ENCODE measurements at regions not wholly inside any gene's neighbourhood (a gene's known extent, or its start where the extent isn't known, plus 50 kb on each side); places are given as distances from the start of the nearest gene placed in this dataset.

GRCh38 chr4:57199267-57199666, 89.1 kb upstream of the IGFBP7 start:
- H3K9me3 ChIP-seq (ENCODE audit: control insufficient read depth, low read length) = no peaks in the 10 kb centered on the region
- H4K8ac ChIP-seq (ENCODE audit: low read length) = no peak overlapping the region
- H2BK15ac ChIP-seq (ENCODE audit: low read depth, poor library complexity, severe bottlenecking) = no peak overlapping the region
- H2BK120ac ChIP-seq (ENCODE audit: low read depth, low read length) = no peak overlapping the region
- no peak overlapping the region for H3K27ac ChIP-seq (ENCODE audit: low read length, poor library complexity, severe bottlenecking)
- no peaks in the 10 kb centered on the region for H3K4me1 ChIP-seq (ENCODE audit: control insufficient read depth, insufficient read depth, low read depth, low read length)
- no peak overlapping the region for H3K14ac ChIP-seq (ENCODE audit: low read length in 2 of 2)
- H2AK5ac ChIP-seq (ENCODE audit: low read length, severe bottlenecking) = no peak overlapping the region
- no peak overlapping the region for H3K4me2 ChIP-seq (ENCODE audit: low read length, poor library complexity, severe bottlenecking)
- no peak overlapping the region for H3K4me3 ChIP-seq (ENCODE audit: insufficient read depth in 1 of 2, low read depth in 1 of 2, low read length in 2 of 2)
- no peak overlapping the region for H2AFZ ChIP-seq (ENCODE audit: low read depth, low read length)
- H3K18ac ChIP-seq (ENCODE audit: low read depth in 1 of 2, low read length in 2 of 2) = no peak overlapping the region
- H4K91ac ChIP-seq (ENCODE audit: low read length) = no peak overlapping the region
- no peak overlapping the region for H3K9ac ChIP-seq (ENCODE audit: low read length)
- no peak overlapping the region for H2BK5ac ChIP-seq (ENCODE audit: low read depth, low read length, poor library complexity, severe bottlenecking)
- H3K23ac ChIP-seq (ENCODE audit: low read length in 2 of 2) = no peak overlapping the region
- 82% methylated on average over 4 of the region's 5 CpGs for WGBS
- H2BK12ac ChIP-seq (ENCODE audit: low read length in 2 of 2) = no peak overlapping the region
- DNase-seq = no peak
- H3K4ac ChIP-seq (ENCODE audit: low read depth in 1 of 2, low read length in 2 of 2) = no peak overlapping the region
- H3K36me3 ChIP-seq (ENCODE audit: control insufficient read depth in 1 of 2, insufficient read depth in 2 of 2, low read depth in 1 of 2, low read length in 2 of 2) = no peaks in the 10 kb centered on the region
- no peaks in the 10 kb centered on the region for H3K79me1 ChIP-seq (replicated peaks; ENCODE audit: low read length, poor library complexity, severe bottlenecking)
- H3K27me3 ChIP-seq (ENCODE audit: control insufficient read depth in 1 of 2, insufficient read depth in 1 of 2, low read length in 2 of 2) = peaks cover 0 to under 1% of the 10 kb centered on the region in 2 experiments

- H3K18ac ChIP-seq (ENCODE audit: low read depth in 1 of 2, low read length in 2 of 2) = no peak overlapping the region
- H2AFZ ChIP-seq (ENCODE audit: low read depth, low read length) = no peak overlapping the region
- H2BK120ac ChIP-seq (ENCODE audit: low read depth, low read length) = no peak overlapping the region
- H4K91ac ChIP-seq (ENCODE audit: low read length) = no peak overlapping the region
- no peak overlapping the region for H2BK5ac ChIP-seq (ENCODE audit: low read depth, low read length, poor library complexity, severe bottlenecking)
- no peak overlapping the region for H3K4me3 ChIP-seq (ENCODE audit: insufficient read depth in 1 of 2, low read depth in 1 of 2, low read length in 2 of 2)
- no peak overlapping the region for H3K27ac ChIP-seq (ENCODE audit: low read length, poor library complexity, severe bottlenecking)
- no peak overlapping the region for H4K8ac ChIP-seq (ENCODE audit: low read length)
- H3K4me1 ChIP-seq (ENCODE audit: control insufficient read depth, insufficient read depth, low read depth, low read length) = peaks cover 2% of the 10 kb centered on the region
- peaks cover 0 to 10% of the 10 kb centered on the region in 2 experiments for H3K27me3 ChIP-seq (ENCODE audit: control insufficient read depth in 1 of 2, insufficient read depth in 1 of 2, low read length in 2 of 2)
- no peak overlapping the region for H3K4ac ChIP-seq (ENCODE audit: low read depth in 1 of 2, low read length in 2 of 2)
- no peaks in the 10 kb centered on the region for H3K79me1 ChIP-seq (replicated peaks; ENCODE audit: low read length, poor library complexity, severe bottlenecking)
- no peaks in the 10 kb centered on the region for H3K9me3 ChIP-seq (ENCODE audit: control insufficient read depth, low read length)
- H2BK15ac ChIP-seq (ENCODE audit: low read depth, poor library complexity, severe bottlenecking) = no peak overlapping the region
- DNase-seq = no peak
- no peak overlapping the region for H2AK5ac ChIP-seq (ENCODE audit: low read length, severe bottlenecking)
- no peaks in the 10 kb centered on the region for H3K36me3 ChIP-seq (ENCODE audit: control insufficient read depth in 1 of 2, insufficient read depth in 2 of 2, low read depth in 1 of 2, low read length in 2 of 2)
- H3K23ac ChIP-seq (ENCODE audit: low read length in 2 of 2) = no peak overlapping the region
- no peak overlapping the region for H3K4me2 ChIP-seq (ENCODE audit: low read length, poor library complexity, severe bottlenecking)
- 97% methylated on average over 30 of the region's 30 CpGs for WGBS
- H3K14ac ChIP-seq (ENCODE audit: low read length in 2 of 2) = no peak overlapping the region
- H2BK12ac ChIP-seq (ENCODE audit: low read length in 2 of 2) = no peak overlapping the region
- H3K9ac ChIP-seq (ENCODE audit: low read length) = no peak overlapping the region
These were observed 85.4 kb upstream of the IGFBP7 start for GRCh38 chr4:57195622-57196021.

DNA sequence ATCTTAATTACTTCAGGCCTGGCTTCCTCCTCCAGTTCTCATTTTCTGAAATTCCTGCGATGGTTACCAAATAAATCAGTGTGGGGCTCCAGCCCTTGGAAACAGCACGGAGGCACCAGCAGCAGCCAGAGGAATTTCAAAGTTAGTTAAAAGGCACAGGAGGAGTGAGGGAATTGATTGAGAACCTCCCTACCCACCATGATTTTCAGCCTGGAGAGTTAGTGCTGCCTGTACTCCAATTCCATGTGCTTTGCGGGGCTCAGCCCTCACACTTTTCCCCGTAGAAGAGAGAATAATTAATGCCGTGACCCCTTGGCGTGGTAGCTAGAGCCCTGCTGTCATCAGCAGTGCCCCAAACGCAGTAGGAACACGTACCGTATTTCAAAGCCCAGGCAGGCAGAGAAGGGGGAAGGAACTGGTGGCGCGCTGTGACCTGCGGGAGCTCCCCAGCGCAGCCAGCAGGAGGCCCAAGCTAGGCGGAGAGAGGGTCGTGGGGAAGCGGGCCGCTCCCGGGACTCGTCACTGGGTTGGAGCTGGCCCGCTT, 84.0 kb upstream of the IGFBP7 start:
- Histone ChIP-seq H3K4me3 (ENCODE audit: insufficient read depth in 1 of 2, low read depth in 1 of 2, low read length in 2 of 2) (peak overlapping the region in 1 of 2 experiments; percentile 20), H3K9ac (ENCODE audit: low read length) (no peak overlapping the region), H3K4me2 (ENCODE audit: low read length, poor library complexity, severe bottlenecking) (no peak overlapping the region), H3K18ac (ENCODE audit: low read depth in 1 of 2, low read length in 2 of 2) (peak overlapping the region in 1 of 2 experiments; percentile 48), H2BK15ac (ENCODE audit: low read depth, poor library complexity, severe bottlenecking) (no peak overlapping the region), H2BK12ac (ENCODE audit: low read length in 2 of 2) (peak overlapping the region in 1 of 2 experiments; percentile 37), H2AK5ac (ENCODE audit: low read length, severe bottlenecking) (peak overlapping the region; percentile 65), H3K14ac (ENCODE audit: low read length in 2 of 2) (peak overlapping the region in 1 of 2 experiments; percentile 28), H2BK5ac (ENCODE audit: low read depth, low read length, poor library complexity, severe bottlenecking) (no peak overlapping the region), H3K36me3 (ENCODE audit: control insufficient read depth in 1 of 2, insufficient read depth in 2 of 2, low read depth in 1 of 2, low read length in 2 of 2) (no peaks in the 10 kb centered on the region), H3K23ac (ENCODE audit: low read length in 2 of 2) (no peak overlapping the region), H3K27me3 (ENCODE audit: control insufficient read depth in 1 of 2, insufficient read depth in 1 of 2, low read length in 2 of 2) (peaks cover 0 to 10% of the 10 kb centered on the region in 2 experiments), H3K4me1 (ENCODE audit: control insufficient read depth, insufficient read depth, low read depth, low read length) (peaks cover 2% of the 10 kb centered on the region), H2AFZ (ENCODE audit: low read depth, low read length) (no peak overlapping the region), H4K91ac (ENCODE audit: low read length) (no peak overlapping the region), H3K9me3 (ENCODE audit: control insufficient read depth, low read length) (no peaks in the 10 kb centered on the region), H2BK120ac (ENCODE audit: low read depth, low read length) (no peak overlapping the region), H3K27ac (ENCODE audit: low read length, poor library complexity, severe bottlenecking) (no peak overlapping the region), H4K8ac (ENCODE audit: low read length) (no peak overlapping the region), H3K4ac (ENCODE audit: low read depth in 1 of 2, low read length in 2 of 2) (no peak overlapping the region), H3K79me1 (replicated peaks; ENCODE audit: low read length, poor library complexity, severe bottlenecking) (no peaks in the 10 kb centered on the region)
- no peak for DNase-seq
- 79% methylated on average over 18 of the region's 20 CpGs for WGBS

DNA sequence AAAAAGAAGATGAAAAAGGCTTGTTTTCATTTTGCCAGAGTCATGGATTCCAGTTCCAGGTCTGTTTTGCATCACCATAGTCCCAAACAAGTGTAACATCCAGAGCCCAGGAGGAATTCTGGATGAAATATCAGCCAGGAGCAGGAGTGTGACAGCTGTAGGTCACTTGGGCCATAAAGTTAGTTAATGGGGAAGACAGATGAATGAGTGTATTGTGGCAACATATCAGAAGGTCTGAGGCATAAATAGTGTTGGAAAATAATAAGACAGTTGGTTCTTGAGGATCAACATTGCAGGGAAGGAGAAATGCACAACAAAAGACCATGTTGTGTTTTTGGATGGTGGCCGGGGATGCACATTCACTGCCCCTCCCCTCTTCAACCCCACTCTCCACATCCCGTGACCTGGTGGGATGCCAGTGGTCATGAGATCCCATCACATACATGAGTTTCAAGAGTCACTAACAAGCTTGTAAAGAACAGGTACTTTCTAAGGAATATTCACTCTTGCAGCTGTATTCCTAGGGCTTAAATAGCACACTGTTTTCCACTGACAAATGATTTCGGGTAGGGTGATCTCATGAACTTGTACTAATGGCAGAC, 83.1 kb upstream of the IGFBP7 start:
- Histone ChIP-seq H3K18ac (ENCODE audit: low read depth in 1 of 2, low read length in 2 of 2) (no peak overlapping the region), H2BK120ac (ENCODE audit: low read depth, low read length) (no peak overlapping the region), H4K8ac (ENCODE audit: low read length) (no peak overlapping the region), H2AK5ac (ENCODE audit: low read length, severe bottlenecking) (no peak overlapping the region), H3K9ac (ENCODE audit: low read length) (no peak overlapping the region), H2BK5ac (ENCODE audit: low read depth, low read length, poor library complexity, severe bottlenecking) (no peak overlapping the region), H2BK15ac (ENCODE audit: low read depth, poor library complexity, severe bottlenecking) (no peak overlapping the region), H3K4me1 (ENCODE audit: control insufficient read depth, insufficient read depth, low read depth, low read length) (peaks cover 2% of the 10 kb centered on the region), H3K14ac (ENCODE audit: low read length in 2 of 2) (peak overlapping the region in 1 of 2 experiments; percentile 36), H3K9me3 (ENCODE audit: control insufficient read depth, low read length) (no peaks in the 10 kb centered on the region), H3K79me1 (replicated peaks; ENCODE audit: low read length, poor library complexity, severe bottlenecking) (no peaks in the 10 kb centered on the region), H3K4me3 (ENCODE audit: insufficient read depth in 1 of 2, low read depth in 1 of 2, low read length in 2 of 2) (no peak overlapping the region), H2BK12ac (ENCODE audit: low read length in 2 of 2) (no peak overlapping the region), H3K27ac (ENCODE audit: low read length, poor library complexity, severe bottlenecking) (no peak overlapping the region), H3K27me3 (ENCODE audit: control insufficient read depth in 1 of 2, insufficient read depth in 1 of 2, low read length in 2 of 2) (peaks cover 0 to 10% of the 10 kb centered on the region in 2 experiments), H3K36me3 (ENCODE audit: control insufficient read depth in 1 of 2, insufficient read depth in 2 of 2, low read depth in 1 of 2, low read length in 2 of 2) (no peaks in the 10 kb centered on the region), H2AFZ (ENCODE audit: low read depth, low read length) (no peak overlapping the region), H3K4ac (ENCODE audit: low read depth in 1 of 2, low read length in 2 of 2) (no peak overlapping the region), H4K91ac (ENCODE audit: low read length) (no peak overlapping the region), H3K4me2 (ENCODE audit: low read length, poor library complexity, severe bottlenecking) (no peak overlapping the region), H3K23ac (ENCODE audit: low read length in 2 of 2) (no peak overlapping the region)
- WGBS = 85% methylated on average over 3 of the region's 3 CpGs
- DNase-seq = no peak

Data from mesenchymal stem cell (in vitro differentiated cells and primary cell).